K562 (cell line): ENCODE measurements at regions not wholly inside any gene's neighbourhood (a gene's known extent, or its start where the extent isn't known, plus 50 kb on each side); places are given as distances from the start of the nearest gene placed in this dataset.

Source experiments
- ATAC-seq: fragments of 200-7000 bp; cut with Tn5 transposase; 3 replicates; pipeline ENCODE4 v1.9.1; 2020; ENCODE audit warnings: moderate library complexity
- BruUV-seq: library from RNA; stranded (reverse); fragments of 400-500 nt; replicated peaks from 2 replicates; lab custom pipeline; 2021; lab: Mats Ljungman, UMichigan
- CTCF ChIA-PET: fragments of 300-600 bp; formaldehyde crosslinking; extraction: SDS; loops from one replicate; lab custom pipeline; 2021; ENCODE audit warnings: low intra/inter-chr PET ratio; lab: Yijun Ruan, JAX
- POLR2A ChIA-PET: fragments of 300-600, 350-650 bp; sonication (Branson Sonifier 250); formaldehyde crosslinking; extraction: SDS; loops from one replicate; lab custom pipeline; 2021; ENCODE audit warnings: antibody characterized with exemption, inconsistent platforms; lab: Yijun Ruan, JAX
- DNase-seq, 4 experiments: peaks; one replicate each; pipeline versions ENCODE4 v3.0.0 to v3.0.0-alpha.2; 2011 to 2018; ENCODE audit warnings: low spot score in 3 of 4, mixed read lengths in 3 of 4; ENCODE audit errors: extremely low read depth in 1 of 4
- FAIRE-seq: peaks from 2 replicates; lab custom pipeline; 2011; peaks lifted over from hg19 to GRCh38; lab: Jason Lieb, UNC
- H2AFZ ChIP-seq: 2 replicates; pipeline ENCODE4 v1.6.0; 2011; ENCODE audit warnings: low read depth, low read length, control low read depth, inconsistent platforms
- H3K27ac ChIP-seq: fragments of 200-600 bp; 3 replicates; pipeline ENCODE4 v1.8.0; 2011; ENCODE audit warnings: low read depth, mild to moderate bottlenecking, control low read depth, inconsistent platforms, low read length, moderate library complexity, mixed read lengths; ENCODE audit errors: extremely low read depth
- H3K27me3 ChIP-seq, 2 experiments: fragments of 300-600 bp in 1 of 2; 2 replicates in 1 of 2; 3 replicates in 1 of 2; pipeline versions ENCODE4 v1.6.0 to v1.8.0; 2011; ENCODE audit warnings: inconsistent platforms in 2 of 2, low read length in 2 of 2, mild to moderate bottlenecking in 1 of 2, mixed read lengths in 1 of 2, moderate library complexity in 1 of 2; ENCODE audit not compliant: control insufficient read depth in 2 of 2, insufficient read depth in 2 of 2
- H3K36me3 ChIP-seq: fragments of 300-600 bp; 3 replicates; pipeline ENCODE4 v1.8.0; 2011; ENCODE audit warnings: mild to moderate bottlenecking, low read length, inconsistent platforms; ENCODE audit not compliant: control insufficient read depth, insufficient read depth
- H3K4me1 ChIP-seq, 2 experiments: fragments of 200-600 bp in 1 of 2; replicated peaks in 1 of 2; 2 replicates in 1 of 2; 3 replicates in 1 of 2; pipeline versions ENCODE4 v1.5.1 to v1.8.0; 2011; ENCODE audit warnings: inconsistent platforms in 2 of 2, low read length in 2 of 2, mild to moderate bottlenecking in 1 of 2, mixed read lengths in 1 of 2, moderate library complexity in 1 of 2; ENCODE audit not compliant: control insufficient read depth in 2 of 2, insufficient read depth in 2 of 2
- H3K4me2 ChIP-seq: 2 replicates; pipeline ENCODE4 v1.6.1; 2011; ENCODE audit warnings: low read length, control low read depth, inconsistent platforms, mixed read lengths; ENCODE audit not compliant: insufficient read depth
- H3K4me3 ChIP-seq: fragments of 200-600 bp; sonication (generic), shearing (Covaris generic); 2 replicates; pipeline ENCODE4 v1.5.1; 2016; ENCODE audit warnings: control low read depth, inconsistent platforms
- H3K79me2 ChIP-seq: fragments of 200-600 bp; 3 replicates; pipeline ENCODE4 v1.8.0; 2011; ENCODE audit warnings: low read length, inconsistent platforms; ENCODE audit not compliant: control insufficient read depth, insufficient read depth
- H3K9ac ChIP-seq, 2 experiments: 2 replicates each; pipeline versions ENCODE4 v1.6.0 to v1.6.1; 2011; ENCODE audit warnings: low read depth in 2 of 2, low read length in 2 of 2, control low read depth in 1 of 2, inconsistent platforms in 1 of 2, mild to moderate bottlenecking in 1 of 2, mixed read lengths in 1 of 2; ENCODE audit not compliant: insufficient read depth in 1 of 2
- H3K9me1 ChIP-seq: one replicate; pipeline ENCODE4 v1.6.0; 2011; ENCODE audit warnings: inconsistent platforms, mild to moderate bottlenecking, low read length, moderate library complexity; ENCODE audit not compliant: control insufficient read depth, insufficient read depth
- H3K9me3 ChIP-seq: replicated peaks from 2 replicates; pipeline ENCODE4 v1.5.1; 2011; ENCODE audit warnings: low read depth, low read length, inconsistent platforms; ENCODE audit not compliant: control insufficient read depth, insufficient read depth
- H4K20me1 ChIP-seq: replicated peaks from 2 replicates; pipeline ENCODE4 v1.6.1; 2011; ENCODE audit warnings: low read length, inconsistent platforms, mixed read lengths; ENCODE audit not compliant: control insufficient read depth, insufficient read depth
- NFIC ChIP-seq: fragments of 450-650 bp; IDR thresholded peaks from 2 replicates; pipeline ENCODE4 v1.6.1; 2017; ENCODE audit warnings: mild to moderate bottlenecking, inconsistent platforms
- ZNF584 ChIP-seq: fragments of 200-800 bp; sonication (Bioruptor generic); IDR thresholded peaks from 2 replicates; pipeline ENCODE4 v1.6.1; 2016; ENCODE audit warnings: low read depth, mild to moderate bottlenecking, missing genetic modification characterization, missing compliant biosample characterization
- WGBS: fragments of 100-300 bp; shearing (Covaris generic); methylation state at CpG from one replicate; pipeline ENCODE4 v1.1.6; 2016; ENCODE audit warnings: low coverage, mixed read lengths; ENCODE audit not compliant: insufficient coverage; ENCODE audit errors: missing lambda C conversion rate; 5-methylcytosine and 5-hydroxymethylcytosine counted together
- in situ Hi-C: fragments of 300-500 bp; cut with MboI; formaldehyde crosslinking; loops from 4 replicates; pipeline ENCODE4 v1.15.0; 2018; ENCODE audit warnings: inconsistent platforms, mixed read lengths
- intact Hi-C: fragments of 100-400 bp; cut with micrococcal nuclease; formaldehyde crosslinking; loops from 2 replicates; pipeline ENCODE4 v1.14.2; 2022
- TF ChIP-seq, protein P1 (sequence below), 2 experiments: fragments of 450-650 bp; IDR thresholded peaks; 2 replicates each; pipeline ENCODE4 v1.6.1; 2018; ENCODE audit warnings: mild to moderate bottlenecking in 2 of 2, low read depth in 1 of 2; ENCODE audit not compliant: partially characterized antibody in 2 of 2

GRCh38 chr11:123330471-123330870 is 99.6 kb upstream of the GRAMD1B start (continued):
- TF ChIP-seq, protein P1, sequence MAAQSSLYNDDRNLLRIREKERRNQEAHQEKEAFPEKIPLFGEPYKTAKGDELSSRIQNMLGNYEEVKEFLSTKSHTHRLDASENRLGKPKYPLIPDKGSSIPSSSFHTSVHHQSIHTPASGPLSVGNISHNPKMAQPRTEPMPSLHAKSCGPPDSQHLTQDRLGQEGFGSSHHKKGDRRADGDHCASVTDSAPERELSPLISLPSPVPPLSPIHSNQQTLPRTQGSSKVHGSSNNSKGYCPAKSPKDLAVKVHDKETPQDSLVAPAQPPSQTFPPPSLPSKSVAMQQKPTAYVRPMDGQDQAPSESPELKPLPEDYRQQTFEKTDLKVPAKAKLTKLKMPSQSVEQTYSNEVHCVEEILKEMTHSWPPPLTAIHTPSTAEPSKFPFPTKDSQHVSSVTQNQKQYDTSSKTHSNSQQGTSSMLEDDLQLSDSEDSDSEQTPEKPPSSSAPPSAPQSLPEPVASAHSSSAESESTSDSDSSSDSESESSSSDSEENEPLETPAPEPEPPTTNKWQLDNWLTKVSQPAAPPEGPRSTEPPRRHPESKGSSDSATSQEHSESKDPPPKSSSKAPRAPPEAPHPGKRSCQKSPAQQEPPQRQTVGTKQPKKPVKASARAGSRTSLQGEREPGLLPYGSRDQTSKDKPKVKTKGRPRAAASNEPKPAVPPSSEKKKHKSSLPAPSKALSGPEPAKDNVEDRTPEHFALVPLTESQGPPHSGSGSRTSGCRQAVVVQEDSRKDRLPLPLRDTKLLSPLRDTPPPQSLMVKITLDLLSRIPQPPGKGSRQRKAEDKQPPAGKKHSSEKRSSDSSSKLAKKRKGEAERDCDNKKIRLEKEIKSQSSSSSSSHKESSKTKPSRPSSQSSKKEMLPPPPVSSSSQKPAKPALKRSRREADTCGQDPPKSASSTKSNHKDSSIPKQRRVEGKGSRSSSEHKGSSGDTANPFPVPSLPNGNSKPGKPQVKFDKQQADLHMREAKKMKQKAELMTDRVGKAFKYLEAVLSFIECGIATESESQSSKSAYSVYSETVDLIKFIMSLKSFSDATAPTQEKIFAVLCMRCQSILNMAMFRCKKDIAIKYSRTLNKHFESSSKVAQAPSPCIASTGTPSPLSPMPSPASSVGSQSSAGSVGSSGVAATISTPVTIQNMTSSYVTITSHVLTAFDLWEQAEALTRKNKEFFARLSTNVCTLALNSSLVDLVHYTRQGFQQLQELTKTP (IDR thresholded peaks at IDR 0.05; ENCODE audit: low read depth in 1 of 2, partially characterized antibody in 2 of 2) = no peak
- TF ChIP-seq, all 486 proteins: peak for 0

DNA sequence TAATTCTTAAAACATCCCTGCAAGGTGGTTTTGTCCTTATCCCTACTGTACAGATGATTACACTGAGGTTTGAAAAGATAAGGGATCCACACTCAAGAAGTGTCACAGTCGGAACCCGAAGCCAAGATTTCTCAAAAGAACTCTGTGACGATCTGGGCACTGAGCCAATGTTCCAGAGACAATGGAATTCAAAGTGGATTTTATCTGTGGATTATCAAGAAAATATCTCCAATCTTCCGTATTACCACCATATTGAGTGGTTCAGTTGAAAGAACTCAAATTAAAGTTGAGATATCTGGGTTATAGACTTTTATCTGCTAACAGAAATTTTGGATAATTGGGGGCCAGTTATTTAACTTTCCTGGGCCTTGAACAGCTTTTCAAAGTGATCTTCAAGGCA is 100.0 kb upstream of the GRAMD1B start:
- CTCF ChIA-PET = no interaction called here
- Histone ChIP-seq H2AFZ (no peak overlapping the region), H3K4me2 (no peak overlapping the region), H3K4me1 (no peaks in the 10 kb centered on the region), H3K9me1 (no peaks in the 10 kb centered on the region), H3K27me3 (no peaks in the 10 kb centered on the region), H3K9me3 (no peaks in the 10 kb centered on the region), H3K4me3 (no peak overlapping the region), H3K27ac (no peak overlapping the region), H3K36me3 (no peaks in the 10 kb centered on the region), H3K9ac (no peak overlapping the region), H3K79me2 (no peaks in the 10 kb centered on the region), H4K20me1 (no peaks in the 10 kb centered on the region)
- 0% methylated on average over 4 of the region's 4 CpGs for WGBS
- TF ChIP-seq NFIC (peak; percentile 23; the same call in 1 of the 2 replicates), ZNF584 (CRISPR knock-in tag) (no peak)
- no TSS peak for BruUV-seq
- FAIRE-seq = no peak
- intact Hi-C loops = no loop called here
- DNase-seq = no peak
- in situ Hi-C loops = no loop called here
- no peak for ATAC-seq
- POLR2A ChIA-PET = no interaction called here
